HG02798 (cell line): ENCODE measurements at regions not wholly inside any gene's neighbourhood (a gene's known extent, or its start where the extent isn't known, plus 50 kb on each side); places are given as distances from the start of the nearest gene placed in this dataset.

Experiments used
- ATAC-seq: cut with Tn5 transposase; IDR thresholded peaks from one replicate; pipeline ENCODE4 v1.9.1; 2021; ENCODE audit warnings: mild to moderate bottlenecking; ENCODE audit not compliant: unreplicated experiment, poor library complexity

- no peak for ATAC-seq
Measured at GRCh38 chr12:115860619-115861018, 416.9 kb downstream of the MED13L start.

DNA sequence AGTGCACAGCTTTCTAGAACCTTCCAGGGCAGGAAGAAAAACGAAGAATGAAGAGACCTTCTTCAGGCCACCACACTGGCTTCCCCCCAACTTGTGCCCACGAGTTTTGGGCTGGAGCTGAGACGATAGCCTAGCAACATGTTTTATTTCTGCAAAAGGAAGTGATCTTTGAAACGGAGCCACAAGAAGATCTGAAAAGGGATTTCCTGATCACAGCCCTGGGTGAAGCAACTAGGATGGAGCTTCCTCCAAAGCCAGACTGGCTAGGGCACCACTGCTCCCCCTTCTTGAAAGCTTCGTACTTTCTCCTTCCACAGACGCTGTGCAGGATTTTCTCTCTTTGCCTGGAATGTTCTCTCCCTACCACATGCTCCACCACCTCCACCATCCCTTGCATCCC is 418.3 kb downstream of the MED13L start:
- no peak for ATAC-seq

GRCh38 chr12:115857923-115858322 is 419.6 kb downstream of the MED13L start:
- no peak for ATAC-seq

- no peak for ATAC-seq
Measured at GRCh38 chr12:115857160-115857920, 420.2 kb downstream of the MED13L start.

GRCh38 chr12:115852054-115852453 is 425.4 kb downstream of the MED13L start:
- ATAC-seq = no peak

DNA sequence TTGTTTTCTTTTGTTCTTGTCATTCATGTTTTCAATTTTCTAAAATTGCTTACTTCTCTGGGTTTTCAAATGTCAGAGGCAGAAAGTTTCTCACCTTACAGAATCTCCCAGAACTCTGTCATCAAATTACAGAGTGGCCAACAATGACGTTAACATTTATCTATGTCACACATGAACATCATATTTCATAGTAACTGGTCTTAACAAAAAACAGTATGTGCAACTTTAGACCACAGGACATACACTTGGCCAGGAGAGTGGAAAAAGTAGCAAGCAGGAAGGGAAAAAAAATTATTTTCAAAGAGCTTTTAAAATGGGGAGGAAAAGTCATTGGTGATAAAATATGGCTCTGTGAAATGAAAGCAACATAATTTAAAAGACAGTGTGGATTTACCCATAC is 426.5 kb downstream of the MED13L start:
- no peak for ATAC-seq

DNA sequence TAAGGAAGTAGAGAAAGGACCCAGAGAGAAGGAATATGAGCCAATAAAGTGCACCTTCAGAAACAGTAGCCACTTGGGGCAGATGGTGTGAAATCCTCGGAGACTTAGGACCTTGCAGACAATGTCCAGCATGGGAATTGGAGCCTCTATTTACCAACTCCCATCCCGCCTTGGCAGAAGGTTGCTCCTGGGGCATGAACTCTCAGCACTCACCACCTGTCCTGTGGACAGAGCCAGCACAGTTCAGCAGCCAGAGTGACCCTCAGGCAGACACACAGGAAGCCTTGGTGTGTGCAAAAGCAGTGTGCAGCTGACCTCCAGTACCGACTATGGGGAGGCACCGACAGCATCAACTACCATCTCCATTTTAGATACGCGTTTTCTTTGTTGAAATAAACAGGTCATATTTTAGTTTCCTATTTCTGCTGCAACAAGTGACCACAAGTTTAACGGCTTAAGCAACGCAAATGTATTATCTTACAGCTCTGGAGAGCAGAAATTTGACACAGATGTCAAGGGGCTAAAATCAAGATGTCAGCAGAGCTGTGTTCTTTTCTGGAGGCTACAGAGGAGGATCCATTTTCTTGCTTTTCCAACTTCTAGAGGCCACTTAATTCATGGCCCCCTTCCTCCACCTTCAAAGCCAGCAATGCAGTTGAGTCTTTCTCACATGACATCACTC is 428.1 kb downstream of the MED13L start:
- ATAC-seq = no peak

GRCh38 chr12:115847398-115847797 is 430.1 kb downstream of the MED13L start:
- no peak for ATAC-seq

- ATAC-seq = no peak
Measured at GRCh38 chr12:115846516-115846915, 431.0 kb downstream of the MED13L start.

- no peak for ATAC-seq
Measured at GRCh38 chr12:115840159-115840558, 437.3 kb downstream of the MED13L start.

DNA sequence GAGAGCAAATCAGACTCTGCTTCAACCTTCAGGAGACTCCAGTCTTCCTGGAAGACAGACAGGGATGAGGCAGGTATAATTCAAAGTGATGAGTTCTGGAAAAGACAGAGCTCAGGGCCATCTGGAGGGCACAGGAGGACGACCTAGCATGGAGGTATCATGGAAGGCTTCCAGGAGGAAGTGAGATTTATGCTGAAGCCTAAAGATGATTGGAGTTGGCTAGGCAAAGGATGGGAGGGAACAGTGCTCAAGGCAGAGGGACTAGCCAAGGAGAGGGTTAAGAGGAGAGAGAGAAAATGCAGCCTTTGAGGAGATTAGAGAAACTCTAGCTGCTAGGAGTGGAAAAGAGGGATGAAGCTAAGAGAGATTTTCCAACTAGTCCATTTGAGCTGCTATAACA is 438.5 kb downstream of the MED13L start:
- ATAC-seq = no peak

DNA sequence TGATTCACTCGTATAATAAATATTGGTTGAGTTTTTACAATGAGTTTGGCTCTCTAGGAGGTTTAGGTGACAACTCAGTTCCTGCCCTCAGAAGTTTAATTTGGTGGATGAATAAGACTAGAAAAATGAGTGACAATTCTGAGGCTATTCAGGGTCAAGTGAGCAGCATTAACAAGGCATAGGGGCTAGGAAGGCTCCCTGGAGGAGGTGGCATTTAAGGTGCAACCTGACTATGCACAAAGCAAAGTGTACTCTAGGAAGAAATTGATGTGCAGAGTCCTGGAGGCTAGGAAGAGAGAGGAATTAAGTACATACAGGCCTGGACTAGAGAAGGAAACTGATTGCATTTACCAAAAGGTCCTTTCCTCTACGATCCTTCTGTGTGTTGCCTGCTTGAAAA is 440.3 kb downstream of the MED13L start:
- no peak for ATAC-seq

GRCh38 chr12:115835445-115835844 is 442.0 kb downstream of the MED13L start:
- ATAC-seq = no peak

- no peak for ATAC-seq
Measured at GRCh38 chr12:115833704-115834103, 443.8 kb downstream of the MED13L start.

- no peak for ATAC-seq
Measured at GRCh38 chr12:115830633-115831032, 446.9 kb downstream of the MED13L start.

GRCh38 chr12:115830070-115830469 is 447.4 kb downstream of the MED13L start:
- ATAC-seq = no peak

- no peak for ATAC-seq
Measured at GRCh38 chr12:115828168-115828567, 449.3 kb downstream of the MED13L start.

DNA sequence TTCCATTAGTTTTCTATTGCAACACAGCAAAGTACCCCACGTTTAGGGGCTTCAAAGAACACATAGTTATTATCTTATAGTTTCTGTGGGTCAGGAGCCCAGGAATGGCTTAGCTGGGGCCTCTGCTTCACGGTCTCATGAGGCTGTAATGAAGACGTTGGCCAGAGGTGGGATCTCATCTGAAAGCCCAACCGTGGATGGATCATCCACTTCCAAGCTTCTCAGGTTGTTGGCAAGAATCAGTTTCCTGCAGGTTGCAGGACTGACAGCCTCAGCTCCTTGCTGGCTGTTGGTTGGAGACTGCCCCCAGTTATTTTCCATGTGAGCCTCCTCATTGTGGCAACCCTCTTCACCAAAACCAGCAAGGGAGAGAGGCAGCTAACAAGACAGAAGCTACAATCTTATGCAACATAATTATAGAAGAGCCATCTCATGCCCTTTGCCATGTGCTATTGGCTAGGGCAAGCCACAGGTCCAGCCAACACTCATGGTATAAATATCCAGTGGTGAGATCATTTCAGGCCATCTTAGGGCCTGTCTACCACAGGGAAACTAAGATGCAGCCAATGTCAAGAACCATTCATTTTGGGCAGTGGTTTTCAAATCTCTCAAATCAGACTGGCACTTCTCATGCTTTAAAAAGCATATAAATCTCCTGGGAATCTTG is 452.4 kb downstream of the MED13L start:
- ATAC-seq = no peak

GRCh38 chr12:115823635-115824034 is 453.9 kb downstream of the MED13L start:
- no peak for ATAC-seq

- ATAC-seq = no peak
Measured at GRCh38 chr12:115820656-115821055, 456.8 kb downstream of the MED13L start.

DNA sequence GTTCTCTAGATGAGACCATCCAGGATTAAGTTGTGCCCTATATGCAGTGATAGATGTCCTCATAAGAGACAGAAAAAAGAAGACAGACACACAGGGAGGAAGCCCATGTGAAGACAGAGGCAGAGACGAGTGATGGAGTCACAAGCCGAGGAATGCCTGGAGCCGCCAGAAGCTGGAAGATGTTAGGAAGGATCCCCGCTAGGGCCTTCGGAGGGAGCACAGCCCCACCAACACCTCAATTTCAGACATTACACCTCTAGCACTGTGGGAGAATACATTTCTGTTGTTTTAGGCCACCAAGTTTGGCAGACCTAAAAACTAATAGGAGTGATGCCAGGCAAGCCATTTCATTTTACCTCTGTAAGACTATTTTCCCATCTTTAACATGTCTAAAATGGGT is 458.5 kb downstream of the MED13L start:
- no peak for ATAC-seq
